GM12878 (cell line): ENCODE measurements at regions not wholly inside any gene's neighbourhood (a gene's known extent, or its start where the extent isn't known, plus 50 kb on each side); places are given as distances from the start of the nearest gene placed in this dataset.

ENCODE experiments used
- ATAC-seq: fragments of 200-7000 bp; cut with Tn5 transposase; 3 replicates; pipeline ENCODE4 v1.9.1; 2020; ENCODE audit warnings: mild to moderate bottlenecking, moderate library complexity
- BruUV-seq: library from RNA; stranded (reverse); fragments of 400-500 nt; replicated peaks from 2 replicates; lab custom pipeline; 2021; lab: Mats Ljungman, UMichigan
- CTCF ChIA-PET: fragments of 300-600 bp; sonication (Branson Sonifier 250); formaldehyde crosslinking; extraction: SDS; loops from one replicate; lab custom pipeline; 2021; ENCODE audit warnings: inconsistent platforms; lab: Yijun Ruan, JAX
- POLR2A ChIA-PET: fragments of 350-600 bp; formaldehyde crosslinking; extraction: SDS; loops from one replicate; lab custom pipeline; 2021; ENCODE audit warnings: inconsistent platforms; lab: Charles Lee
- RAD21 ChIA-PET: fragments of 300-600 bp; sonication (Branson Sonifier 250); formaldehyde crosslinking; loops from one replicate; lab custom pipeline; 2023; ENCODE audit warnings: antibody characterized with exemption; ENCODE audit not compliant: unreplicated experiment; lab: Charles Lee
- SMC1A ChIA-PET: fragments of 300-600 bp; sonication (Branson Sonifier 250); formaldehyde crosslinking; loops from one replicate; lab custom pipeline; 2023; ENCODE audit not compliant: unreplicated experiment, uncharacterized antibody; lab: Charles Lee
- DNase-seq: peaks from one replicate; pipeline ENCODE4 v3.0.0-alpha.2; 2011; ENCODE audit warnings: low read depth, low spot score
- FAIRE-seq: peaks from 3 replicates; lab custom pipeline; 2011; peaks lifted over from hg19 to GRCh38; lab: Jason Lieb, UNC
- H2AFZ ChIP-seq: 2 replicates; pipeline ENCODE4 v1.6.0; 2011; ENCODE audit warnings: low read depth, low read length, control low read depth; ENCODE audit not compliant: control insufficient read depth
- H3K27ac ChIP-seq: 2 replicates; pipeline ENCODE4 v1.5.1; 2011; ENCODE audit warnings: control low read depth; ENCODE audit not compliant: control insufficient read depth, insufficient read depth
- H3K27me3 ChIP-seq, 2 experiments: replicated peaks in 1 of 2; 2 replicates each; pipeline versions ENCODE4 v1.6.0 to v1.6.1; 2011; ENCODE audit warnings: low read length in 1 of 2; ENCODE audit not compliant: control insufficient read depth in 2 of 2, insufficient read depth in 2 of 2
- H3K36me3 ChIP-seq, 2 experiments: 2 replicates each; pipeline ENCODE4 v1.5.1; 2011; ENCODE audit warnings: low read length in 1 of 2; ENCODE audit not compliant: control insufficient read depth in 2 of 2, insufficient read depth in 2 of 2
- H3K4me1 ChIP-seq: 2 replicates; pipeline ENCODE4 v1.6.1; 2011; ENCODE audit warnings: mild to moderate bottlenecking, low read length, moderate library complexity, mixed read lengths; ENCODE audit not compliant: control insufficient read depth, insufficient read depth
- H3K4me2 ChIP-seq: 2 replicates; pipeline ENCODE4 v1.6.0; 2011; ENCODE audit warnings: control low read depth; ENCODE audit not compliant: control insufficient read depth, insufficient read depth
- H3K4me3 ChIP-seq: fragments of 200-600 bp; sonication (generic); 2 replicates; pipeline ENCODE4 v1.5.1; 2016
- H3K79me2 ChIP-seq: 2 replicates; pipeline ENCODE4 v1.6.0; 2011; ENCODE audit warnings: low read length; ENCODE audit not compliant: control insufficient read depth, insufficient read depth
- H3K9ac ChIP-seq: 2 replicates; pipeline ENCODE4 v1.8.0; 2011; ENCODE audit warnings: low read length, control low read depth, mixed read lengths; ENCODE audit not compliant: control insufficient read depth, insufficient read depth
- H3K9me3 ChIP-seq: replicated peaks from 3 replicates; pipeline ENCODE4 v1.5.1; 2011; ENCODE audit warnings: mild to moderate bottlenecking, low read length; ENCODE audit not compliant: control insufficient read depth, insufficient read depth
- H4K20me1 ChIP-seq: 2 replicates; pipeline ENCODE4 v1.6.0; 2011; ENCODE audit not compliant: control insufficient read depth, insufficient read depth
- DPF2 ChIP-seq: fragments of 450-650 bp; IDR thresholded peaks from 2 replicates; pipeline ENCODE4 v1.6.1; 2017; ENCODE audit warnings: mild to moderate bottlenecking
- ETV6 ChIP-seq, 2 experiments: fragments of 450-650 bp in 1 of 2; IDR thresholded peaks in 1 of 2; conservative IDR thresholded peaks in 1 of 2; 2 replicates each; pipeline ENCODE4 v1.6.1; 2014; ENCODE audit warnings: antibody characterized with exemption in 1 of 2, borderline replicate concordance in 1 of 2, low read depth in 1 of 2, mild to moderate bottlenecking in 1 of 2, moderate library complexity in 1 of 2
- EZH2 ChIP-seq: IDR thresholded peaks from 2 replicates; pipeline ENCODE4 v1.6.1; 2012; ENCODE audit warnings: low read depth, mild to moderate bottlenecking, control low read depth, inconsistent platforms, low read length, borderline replicate concordance; ENCODE audit not compliant: control insufficient read depth
- IKZF2 ChIP-seq, 2 experiments: fragments of 450-650 bp; IDR thresholded peaks; 2 replicates each; pipeline ENCODE4 v1.6.1; 2017; ENCODE audit warnings: mild to moderate bottlenecking in 2 of 2, moderate library complexity in 2 of 2
- IRF3 ChIP-seq: fragments of 450-650 bp; IDR thresholded peaks from 2 replicates; pipeline ENCODE4 v1.6.1; 2014; ENCODE audit warnings: mild to moderate bottlenecking
- MEF2A ChIP-seq: IDR thresholded peaks from 2 replicates; pipeline ENCODE4 v1.6.1; 2011; ENCODE audit warnings: low read depth, mild to moderate bottlenecking, low read length, moderate library complexity; ENCODE audit not compliant: insufficient read depth
- MEF2B ChIP-seq: fragments of 450-650 bp; IDR thresholded peaks from 2 replicates; pipeline ENCODE4 v1.6.1; 2018; ENCODE audit warnings: mild to moderate bottlenecking, moderate library complexity; ENCODE audit not compliant: partially characterized antibody, poor library complexity, severe bottlenecking
- POLR2A ChIP-seq: IDR thresholded peaks from 2 replicates; pipeline ENCODE4 v1.6.1; 2011; ENCODE audit warnings: low read depth, mild to moderate bottlenecking, low read length
- POLR2AphosphoS5 ChIP-seq: IDR thresholded peaks from 2 replicates; pipeline ENCODE4 v1.6.1; 2011; ENCODE audit warnings: mild to moderate bottlenecking, low read length, inconsistent platforms
- POU2F2 ChIP-seq: IDR thresholded peaks from 3 replicates; pipeline ENCODE4 v1.6.1; 2011; ENCODE audit warnings: low read depth, mild to moderate bottlenecking, low read length, borderline replicate concordance
- RAD21 ChIP-seq: IDR thresholded peaks from 2 replicates; pipeline ENCODE4 v1.6.1; 2011; ENCODE audit warnings: mild to moderate bottlenecking, low read depth, low read length, moderate library complexity; ENCODE audit not compliant: insufficient read depth
- SREBF2 ChIP-seq: IDR thresholded peaks from 2 replicates; pipeline ENCODE4 v1.6.1; 2012; ENCODE audit warnings: mild to moderate bottlenecking, low read length
- TBL1XR1 ChIP-seq: IDR thresholded peaks from 2 replicates; pipeline ENCODE4 v1.6.1; 2012; ENCODE audit warnings: low read depth, low read length, improper control_type of control experiment
- ZBTB11 ChIP-seq: fragments of 450-650 bp; formaldehyde crosslinking; IDR thresholded peaks from 2 replicates; pipeline ENCODE4 v1.5.0; 2022; ENCODE audit warnings: mild to moderate bottlenecking, missing genetic modification characterization
- ZBTB33 ChIP-seq: fragments of 450-650 bp; IDR thresholded peaks from 2 replicates; pipeline ENCODE4 v1.6.1; 2017; ENCODE audit warnings: mild to moderate bottlenecking
- whole genome bisulfite sequencing: methylation state at CpG from one replicate; pipeline ENCODE4 v1.1.6; 2016; ENCODE audit warnings: low lambda C conversion rate; ENCODE audit not compliant: insufficient replicate concordance, insufficient coverage; ENCODE audit errors: missing lambda C conversion rate; 5-methylcytosine and 5-hydroxymethylcytosine counted together
- in situ Hi-C: fragments of 300-500 bp; cut with MboI; formaldehyde crosslinking; loops from 9 replicates; pipeline ENCODE4 v1.14.3; 2018; ENCODE audit warnings: mixed read lengths
- intact Hi-C: fragments of 100-400 bp; cut with micrococcal nuclease; formaldehyde crosslinking; loops from one replicate; pipeline ENCODE4 v1.14.2; 2022; ENCODE audit not compliant: unreplicated experiment

- TF ChIP-seq POU2F2 (peak; percentile 47; the same call in 1 of the 3 replicates), MEF2B (peak; percentile 95), ETV6 (conservative IDR thresholded peaks at IDR 0.05 in 1 of 2, IDR thresholded peaks at IDR 0.05 in 1 of 2; ENCODE audit: borderline replicate concordance in 1 of 2, low read depth in 1 of 2) (peak in 1 of 2 experiments; percentile 48; a peak in 1 of 4 replicates), POLR2A (peak; percentile 82), DPF2 (peak; percentile 70), POLR2AphosphoS5 (0 out of 2 replicates have a peak, but pooled peaks have one; percentile 66), MEF2A (0 out of 2 replicates have a peak, but pooled peaks have one; percentile 9), IKZF2 (IDR thresholded peaks at IDR 0.05) (peak; percentile 89 to 91)
Measured at GRCh38 chr17:77319211-77320043, 178.7 kb downstream of the SEC14L1 start (continued).

GRCh38 chr17:77320044-77320440 is 179.3 kb downstream of the SEC14L1 start:
- Histone ChIP-seq H3K9ac (peak overlapping the region; percentile 89), H3K79me2 (peaks cover 49% of the 10 kb centered on the region), H3K4me2 (peak overlapping the region; percentile 94), H3K4me1 (peaks cover 56% of the 10 kb centered on the region), H3K27me3 (no peaks in the 10 kb centered on the region), H3K4me3 (peak overlapping the region; percentile 84), H3K36me3 (no peaks in the 10 kb centered on the region; a peak in 1 of 4 replicates), H4K20me1 (no peaks in the 10 kb centered on the region), H3K9me3 (no peaks in the 10 kb centered on the region), H3K27ac (peak overlapping the region; percentile 88), H2AFZ (peak overlapping the region; percentile 83)
- no peak for DNase-seq
- 0% methylated on average over 13 of the region's 18 CpGs for WGBS
- POLR2A ChIA-PET: interaction anchor here (0.6 to 1.3 kb wide), 4 partner anchors 119 to 539 kb away, joined by 3 to 7 read pairs (median 5); no protein-coding TSS in a partner anchor
- in situ Hi-C loops (no loop called here), intact Hi-C loops (loop anchor here (5.0 to 10.0 kb wide), 2 partner anchors 233 to 635 kb away; partner anchors contain the start of gene TNRC6C)
- no TSS peak for BruUV-seq
- CTCF ChIA-PET: interaction anchor here (0.6 to 1.3 kb wide), 4 partner anchors 11 to 1913 kb away, joined by 4 to 8 read pairs (median 5); no protein-coding TSS in a partner anchor
- RAD21 ChIA-PET: interaction anchor here (0.9 to 2.7 kb wide), 5 partner anchors 11 to 175 kb away, joined by 4 to 14 read pairs (median 4); no protein-coding TSS in a partner anchor
- SMC1A ChIA-PET: interaction anchor here (1.3 to 4.1 kb wide), 2 partner anchors 12 to 121 kb away, joined by 3 to 25 read pairs; no protein-coding TSS in a partner anchor
- no peak for FAIRE-seq
- ATAC-seq: no peak
- TF ChIP-seq TBL1XR1: no peak
- no peak for TF ChIP-seq EZH2
- no peak for TF ChIP-seq IRF3
- TF ChIP-seq ZBTB11: no peak
- TF ChIP-seq SREBF2: no peak
- no peak for TF ChIP-seq ZBTB33
- no peak for TF ChIP-seq RAD21
